Endothelial cell of umbilical vein (primary cell): ENCODE measurements at regions not wholly inside any gene's neighbourhood (a gene's known extent, or its start where the extent isn't known, plus 50 kb on each side); places are given as distances from the start of the nearest gene placed in this dataset.

Experiments used
- BruUV-seq: library from RNA; stranded (reverse); fragments of 400-500 nt; replicated peaks from 2 replicates; lab custom pipeline; 2021; lab: Mats Ljungman, UMichigan
- CTCF ChIA-PET: fragments of 300-600, 350-600 bp; sonication (Branson Sonifier 250); formaldehyde crosslinking; loops from one replicate; lab custom pipeline; 2021; ENCODE audit warnings: antibody characterized with exemption, inconsistent platforms; lab: Charles Lee
- POLR2A ChIA-PET: fragments of 300-600, 350-600 bp; sonication (Branson Sonifier 250); formaldehyde crosslinking; loops from one replicate; lab custom pipeline; 2021; ENCODE audit warnings: antibody characterized with exemption, inconsistent platforms; lab: Charles Lee
- DNase-seq: peaks from one replicate; pipeline ENCODE4 v3.0.0-alpha.2; 2011; ENCODE audit warnings: low read depth, low spot score
- FAIRE-seq: peaks from 2 replicates; lab custom pipeline; 2011; peaks lifted over from hg19 to GRCh38; lab: Jason Lieb, UNC
- H2AFZ ChIP-seq: 2 replicates; pipeline ENCODE4 v1.6.0; 2012; ENCODE audit warnings: low read depth, low read length, control low read depth, inconsistent platforms
- H3K27ac ChIP-seq: 2 replicates; pipeline ENCODE4 v1.5.1; 2011; ENCODE audit warnings: low read depth, mild to moderate bottlenecking, control low read depth, low read length, moderate library complexity; ENCODE audit not compliant: insufficient read depth
- H3K27me3 ChIP-seq, 2 experiments: 2 replicates each; pipeline versions ENCODE4 v1.6.0 to v1.6.1; 2011; ENCODE audit warnings: low read length in 2 of 2, mixed read lengths in 1 of 2; ENCODE audit not compliant: control insufficient read depth in 2 of 2, insufficient read depth in 2 of 2
- H3K36me3 ChIP-seq, 2 experiments: 2 replicates in 1 of 2; 3 replicates in 1 of 2; pipeline ENCODE4 v1.5.1; 2011; ENCODE audit warnings: low read length in 2 of 2, mild to moderate bottlenecking in 1 of 2, moderate library complexity in 1 of 2; ENCODE audit not compliant: control insufficient read depth in 2 of 2, insufficient read depth in 2 of 2; ENCODE audit errors: extremely low read depth in 1 of 2
- H3K4me1 ChIP-seq: 3 replicates; pipeline ENCODE4 v1.5.1; 2011; ENCODE audit warnings: mild to moderate bottlenecking, low read length; ENCODE audit not compliant: control insufficient read depth, insufficient read depth; ENCODE audit errors: extremely low read depth
- H3K4me2 ChIP-seq: 2 replicates; pipeline ENCODE4 v1.6.1; 2011; ENCODE audit warnings: low read length, control low read depth, mixed read lengths; ENCODE audit not compliant: insufficient read depth
- H3K4me3 ChIP-seq, 3 experiments: fragments of 200-600 bp in 1 of 3; sonication (generic), shearing (Covaris generic) in 1 of 3; replicated peaks in 1 of 3; 2 replicates each; pipeline ENCODE4 v1.5.1; 2011 to 2016; ENCODE audit warnings: control low read depth in 3 of 3, low read length in 3 of 3, mild to moderate bottlenecking in 2 of 3, inconsistent platforms in 1 of 3, low read depth in 1 of 3, moderate library complexity in 1 of 3; ENCODE audit not compliant: insufficient read depth in 1 of 3
- H3K79me2 ChIP-seq: 2 replicates; pipeline ENCODE4 v1.6.0; 2012; ENCODE audit warnings: low read length, inconsistent platforms; ENCODE audit not compliant: control insufficient read depth, insufficient read depth
- H3K9ac ChIP-seq: replicated peaks from 2 replicates; pipeline ENCODE3; 2011; ENCODE audit warnings: low read length, control low read depth; ENCODE audit not compliant: insufficient read depth; ENCODE audit errors: extremely low read depth
- H3K9me1 ChIP-seq: replicated peaks from 3 replicates; pipeline ENCODE4 v1.6.0; 2011; ENCODE audit warnings: mild to moderate bottlenecking, low read length; ENCODE audit not compliant: control insufficient read depth, insufficient read depth; ENCODE audit errors: extremely low read depth
- H3K9me3 ChIP-seq: replicated peaks from 2 replicates; pipeline ENCODE4 v1.5.1; 2012; ENCODE audit warnings: low read length, inconsistent platforms; ENCODE audit not compliant: control insufficient read depth, insufficient read depth
- H4K20me1 ChIP-seq: replicated peaks from 2 replicates; pipeline ENCODE3; 2011; ENCODE audit warnings: mild to moderate bottlenecking, low read length; ENCODE audit not compliant: control insufficient read depth, insufficient read depth; ENCODE audit errors: extremely low read depth
- CTCF ChIP-seq, 2 donors: IDR thresholded peaks; 1 replicate in 1 of 2; 2 replicates in 1 of 2; pipeline ENCODE4 v1.5.1; 2011; ENCODE audit warnings: low read length in 2 of 2, mild to moderate bottlenecking in 2 of 2, moderate library complexity in 2 of 2, control low read depth in 1 of 2, inconsistent platforms in 1 of 2, low read depth in 1 of 2; ENCODE audit not compliant: insufficient read depth in 1 of 2; ENCODE audit errors: extremely low read depth in 1 of 2
- EZH2 ChIP-seq: IDR thresholded peaks from 2 replicates; pipeline ENCODE4 v1.6.1; 2012; ENCODE audit warnings: borderline replicate concordance, low read depth, mild to moderate bottlenecking, moderate library complexity, low read length, inconsistent platforms; ENCODE audit not compliant: severe bottlenecking
- FOS ChIP-seq: IDR thresholded peaks from 2 replicates; pipeline ENCODE4 v1.6.1; 2011; ENCODE audit warnings: mild to moderate bottlenecking, low read length, moderate library complexity, borderline replicate concordance; ENCODE audit not compliant: insufficient read depth
- GATA2 ChIP-seq: IDR thresholded peaks from 2 replicates; pipeline ENCODE4 v1.7.0; 2011; ENCODE audit warnings: low read depth, mild to moderate bottlenecking, moderate library complexity, mixed read lengths, low read length; ENCODE audit not compliant: insufficient read length, insufficient read depth
- JUN ChIP-seq: IDR thresholded peaks from 2 replicates; pipeline ENCODE4 v1.6.1; 2011; ENCODE audit warnings: borderline replicate concordance, low read depth; ENCODE audit not compliant: insufficient read length, insufficient read depth
- MYC ChIP-seq: IDR thresholded peaks from one replicate; pipeline ENCODE4 v1.6.1; 2011; ENCODE audit warnings: mild to moderate bottlenecking, low read depth, low read length
- POLR2A ChIP-seq: IDR thresholded peaks from 2 replicates; pipeline ENCODE4 v1.6.1; 2012; ENCODE audit warnings: low read depth, mild to moderate bottlenecking, control low read depth, low read length
- POLR2AphosphoS5 ChIP-seq: IDR thresholded peaks from 2 replicates; pipeline ENCODE4 v1.6.1; 2012; ENCODE audit warnings: low read depth, mild to moderate bottlenecking, control low read depth, low read length, moderate library complexity; ENCODE audit not compliant: insufficient read depth
- dilution Hi-C: fragments of 300-500 bp; cut with MboI; formaldehyde crosslinking; loops from one replicate; pipeline ENCODE4 v1.15.0; 2019; ENCODE audit warnings: low sequenced_read_pairs; ENCODE audit not compliant: extremely low pct_ligation_motif_present
- intact Hi-C: fragments of 100-400 bp; cut with micrococcal nuclease; formaldehyde crosslinking; loops from one replicate; pipeline ENCODE4 v1.10.0; 2022
- TF ChIP-seq, protein P1 (sequence below): IDR thresholded peaks from 2 replicates; pipeline ENCODE4 v1.6.1; 2011; ENCODE audit not compliant: insufficient read depth, insufficient read length

DNA sequence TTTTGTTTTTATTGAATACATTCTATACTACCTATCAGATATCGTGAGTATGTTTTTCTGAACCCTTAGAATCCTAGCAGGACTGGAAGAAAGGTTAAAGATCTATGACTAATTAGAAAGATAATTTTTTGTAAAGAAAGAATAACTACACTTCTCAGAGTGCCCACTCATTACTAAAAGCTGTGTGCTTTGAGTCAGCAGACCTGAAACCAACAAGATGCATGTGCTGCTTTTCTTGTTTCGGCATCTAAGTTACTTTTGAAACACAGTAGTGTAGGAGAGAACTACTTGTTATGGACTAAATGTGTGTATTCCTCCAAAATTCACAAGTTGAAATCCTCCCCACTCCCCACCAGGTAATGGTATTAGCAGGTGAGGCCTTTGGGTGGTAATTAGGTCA, 127.8 kb upstream of the ESRRG start:
- Histone ChIP-seq H2AFZ (no peak overlapping the region), H3K79me2 (no peaks in the 10 kb centered on the region), H3K9me1 (no peaks in the 10 kb centered on the region), H3K36me3 (no peaks in the 10 kb centered on the region), H4K20me1 (no peaks in the 10 kb centered on the region), H3K9ac (no peak overlapping the region), H3K4me2 (no peak overlapping the region), H3K27ac (no peak overlapping the region), H3K4me1 (no peaks in the 10 kb centered on the region), H3K4me3 (no peak overlapping the region), H3K9me3 (no peaks in the 10 kb centered on the region), H3K27me3 (no peaks in the 10 kb centered on the region)
- intact Hi-C loops (no loop called here), dilution Hi-C loops (no loop called here)
- POLR2A ChIA-PET = no interaction called here
- no TSS peak for BruUV-seq
- TF ChIP-seq FOS (no peak), GATA2 (no peak), MYC (no peak), JUN (no peak), CTCF (IDR thresholded peaks at IDR 0.05; ENCODE audit: extremely low read depth in 1 of 2, insufficient read depth in 1 of 2, low read depth in 1 of 2, low read length in 2 of 2) (no peak), POLR2A (no peak), POLR2AphosphoS5 (no peak), EZH2 (no peak)
- TF ChIP-seq, protein P1, sequence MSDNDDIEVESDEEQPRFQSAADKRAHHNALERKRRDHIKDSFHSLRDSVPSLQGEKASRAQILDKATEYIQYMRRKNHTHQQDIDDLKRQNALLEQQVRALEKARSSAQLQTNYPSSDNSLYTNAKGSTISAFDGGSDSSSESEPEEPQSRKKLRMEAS = no peak
- FAIRE-seq (no peak), DNase-seq (no peak)
- CTCF ChIA-PET = no interaction called here
